ENCODE measurements at regions not wholly inside any gene's neighbourhood (a gene's known extent, or its start where the extent isn't known, plus 50 kb on each side); places are given as distances from the start of the nearest gene placed in this dataset.

DNA sequence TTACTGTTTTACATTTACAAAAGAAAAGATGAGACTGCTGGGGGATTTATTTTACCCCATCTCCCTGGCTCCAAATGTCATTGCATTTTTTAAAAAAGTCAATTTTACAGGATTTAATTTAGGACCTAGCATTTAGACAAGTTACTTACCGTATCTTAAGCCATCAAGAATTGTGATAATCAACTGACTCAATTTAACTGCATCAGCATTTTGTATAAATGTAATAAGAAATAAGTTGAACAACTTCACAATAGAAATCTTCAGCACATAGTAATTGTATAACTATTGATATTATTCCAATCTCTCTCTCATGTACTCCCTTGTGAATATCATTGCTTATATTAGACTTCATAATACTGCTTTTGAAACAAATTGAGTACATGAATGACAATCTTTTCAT, 907.5 kb upstream of the SLC10A2 start:
- no peak for DNase-seq

- no peak for DNase-seq
These were observed 903.4 kb upstream of the SLC10A2 start for GRCh38 chr13:103969520-103970050.

- DNase-seq, result no peak
These were observed 899.5 kb upstream of the SLC10A2 start for GRCh38 chr13:103965506-103966243.

DNA sequence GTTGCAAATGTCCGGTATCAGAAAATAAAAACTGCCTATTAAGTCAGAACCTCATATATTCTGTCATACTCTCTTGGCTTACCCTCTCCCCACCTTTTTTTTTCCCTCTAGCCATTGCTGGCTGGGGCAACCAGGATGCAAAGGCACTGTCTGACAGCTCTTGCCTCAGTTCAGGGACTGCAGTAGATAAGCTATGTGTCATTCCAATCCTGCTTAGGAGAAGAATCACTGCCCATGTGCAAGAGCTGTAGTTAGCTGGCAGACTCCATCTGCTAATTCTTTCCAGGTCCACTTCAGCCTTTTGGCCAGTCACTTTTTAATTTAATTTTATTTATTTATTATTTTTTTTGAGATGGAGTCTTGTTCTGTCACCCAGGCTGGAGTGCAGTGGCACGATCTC, 895.6 kb upstream of the SLC10A2 start:
- no peak for DNase-seq

DNA sequence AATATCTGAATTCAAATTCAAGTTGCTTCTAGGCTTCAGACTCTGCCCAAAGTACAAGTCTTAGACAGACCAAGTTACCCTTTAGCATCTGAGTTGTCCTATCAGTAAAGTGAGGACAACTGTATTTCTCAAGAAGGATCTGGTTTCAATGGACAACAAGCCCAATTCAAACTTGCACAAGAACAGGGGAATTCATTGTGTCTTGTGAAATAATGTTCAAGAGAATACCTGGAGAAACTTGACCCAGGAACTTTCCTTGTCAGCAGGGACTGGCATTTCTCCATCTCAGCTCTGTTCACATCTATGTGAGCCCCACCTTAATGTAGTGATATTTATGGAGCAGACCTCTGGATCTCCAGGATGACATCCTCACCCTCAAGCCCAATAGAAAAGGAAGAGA, 894.9 kb upstream of the SLC10A2 start:
- no peak for DNase-seq

- no peak for DNase-seq
These were observed 893.8 kb upstream of the SLC10A2 start for GRCh38 chr13:103960001-103960400.

- no peak for DNase-seq
These were observed 892.5 kb upstream of the SLC10A2 start for GRCh38 chr13:103958691-103959090.

- DNase-seq, result no peak
These were observed 891.7 kb upstream of the SLC10A2 start for GRCh38 chr13:103957939-103958338.

- no peak for DNase-seq
These were observed 887.6 kb upstream of the SLC10A2 start for GRCh38 chr13:103953859-103954258.

GRCh38 chr13:103952183-103952582, 886.0 kb upstream of the SLC10A2 start:
- no peak for DNase-seq

GRCh38 chr13:103948426-103948825, 882.2 kb upstream of the SLC10A2 start:
- DNase-seq, result no peak

DNA sequence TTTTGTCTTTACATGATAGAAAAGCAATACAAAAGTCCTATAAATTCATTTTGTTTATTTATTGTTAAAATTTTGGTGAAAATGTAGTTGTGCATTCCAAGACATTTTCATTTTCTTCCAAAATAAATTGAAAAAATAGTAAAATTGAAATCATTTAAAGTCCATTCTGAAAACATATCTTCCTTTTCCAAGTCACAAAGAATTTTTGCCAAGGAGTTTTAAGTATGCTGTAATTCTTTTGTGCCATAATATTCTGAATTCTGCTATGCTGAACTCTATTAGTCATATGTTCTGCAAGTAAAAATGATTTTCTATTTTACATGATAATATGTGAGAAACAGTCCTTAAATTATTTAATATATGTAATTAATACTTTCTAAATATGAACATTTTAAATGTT, 879.6 kb upstream of the SLC10A2 start:
- DNase-seq, result no peak

GRCh38 chr13:103941506-103942140, 875.4 kb upstream of the SLC10A2 start:
- DNase-seq, result no peak

GRCh38 chr13:103935117-103935516, 868.9 kb upstream of the SLC10A2 start:
- no peak for DNase-seq

GRCh38 chr13:103931885-103932284, 865.7 kb upstream of the SLC10A2 start:
- no peak for DNase-seq

- no peak for DNase-seq
These were observed 865.2 kb upstream of the SLC10A2 start for GRCh38 chr13:103931331-103931845.

DNA sequence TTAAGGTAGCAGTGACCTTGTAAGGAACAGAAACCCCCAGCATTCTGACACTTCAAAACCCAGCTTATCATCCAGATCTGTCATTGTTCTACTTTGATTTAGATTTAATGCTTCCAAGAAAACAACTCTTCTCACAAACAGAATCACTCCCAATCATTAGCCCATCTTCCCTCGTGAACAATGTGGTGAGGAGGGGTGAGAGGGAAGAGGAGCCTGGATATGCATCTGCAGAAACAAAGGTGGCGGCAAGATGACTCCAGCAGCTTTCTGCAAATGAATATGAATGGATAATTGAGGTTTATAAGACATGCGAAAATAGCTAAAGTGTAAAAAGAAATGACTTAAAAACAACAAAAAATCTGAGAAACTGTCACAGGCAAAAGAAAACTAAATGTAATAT, 859.9 kb upstream of the SLC10A2 start:
- DNase-seq, result no peak

DNA sequence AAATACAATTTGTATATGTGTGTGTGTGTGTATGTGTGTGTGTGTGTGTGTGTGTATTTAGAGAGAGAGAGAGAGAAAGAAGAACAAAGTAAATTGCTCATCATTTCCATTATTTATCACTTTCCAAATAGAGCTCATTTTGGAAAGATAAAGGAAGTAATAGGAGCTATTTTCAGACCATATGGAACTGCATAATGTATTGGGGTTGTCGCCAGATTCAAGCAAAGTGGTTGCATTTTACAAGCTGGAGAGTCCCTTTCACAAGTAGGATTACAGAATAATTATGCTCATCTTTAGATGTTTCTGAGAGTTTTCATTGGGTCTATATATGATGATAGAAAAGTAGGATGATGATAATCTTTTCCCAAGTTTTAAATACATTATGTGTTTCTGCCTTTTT, 842.7 kb upstream of the SLC10A2 start:
- DNase-seq, result no peak

- no peak for DNase-seq
These were observed 842.1 kb upstream of the SLC10A2 start for GRCh38 chr13:103908274-103908673.

GRCh38 chr13:103903790-103904189, 837.6 kb upstream of the SLC10A2 start:
- DNase-seq, result no peak

DNA sequence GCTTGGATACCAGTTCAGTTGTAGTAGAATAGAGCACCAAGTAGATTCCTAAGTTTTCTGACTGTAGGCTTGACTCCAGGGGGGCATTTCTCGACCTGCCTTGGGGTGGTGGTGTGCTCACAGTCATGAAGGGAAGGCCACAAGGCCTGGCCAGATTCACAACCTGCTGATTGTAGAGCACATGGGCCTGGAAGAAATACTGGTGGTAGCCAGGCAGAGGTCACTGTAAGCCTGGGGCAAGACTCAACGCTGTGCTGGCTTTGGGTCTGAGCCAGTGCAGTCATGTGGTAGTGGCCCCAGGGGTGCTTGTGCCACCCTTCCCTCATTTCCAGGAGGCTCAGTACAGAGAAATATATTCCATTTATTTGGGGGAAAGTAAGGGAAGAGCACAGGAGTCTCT, 832.3 kb upstream of the SLC10A2 start:
- no peak for DNase-seq

DNA sequence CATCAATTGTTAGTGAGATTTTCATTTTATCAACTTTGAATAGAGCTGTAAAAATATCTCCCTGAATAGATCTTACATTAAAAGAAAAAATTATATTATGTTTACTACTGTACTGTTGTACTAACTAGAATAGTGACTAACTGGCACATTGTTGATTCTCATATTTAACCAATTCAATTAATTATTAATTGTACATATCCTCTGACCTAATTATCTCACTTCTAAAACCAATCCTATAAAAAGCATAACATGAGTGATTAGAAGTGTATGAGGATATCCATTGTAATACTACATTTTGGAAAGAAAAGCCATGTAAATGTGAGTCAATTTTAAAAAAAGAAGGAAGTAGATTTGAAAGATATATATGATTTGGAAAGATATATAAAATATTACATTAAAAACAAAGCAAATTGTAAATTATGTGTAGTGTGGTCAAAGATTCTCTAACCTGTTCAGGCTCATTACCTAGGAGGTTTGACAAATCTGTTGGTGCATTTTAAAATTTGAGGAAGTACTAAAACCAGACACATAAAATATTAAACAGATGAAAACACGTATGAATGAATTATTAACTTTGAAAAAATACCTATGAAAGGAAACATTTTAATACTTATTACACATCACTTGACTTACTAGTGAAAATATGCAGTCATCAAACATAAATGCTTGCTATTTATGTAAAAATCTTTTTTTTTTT, 829.8 kb upstream of the SLC10A2 start:
- DNase-seq, result no peak

DNA sequence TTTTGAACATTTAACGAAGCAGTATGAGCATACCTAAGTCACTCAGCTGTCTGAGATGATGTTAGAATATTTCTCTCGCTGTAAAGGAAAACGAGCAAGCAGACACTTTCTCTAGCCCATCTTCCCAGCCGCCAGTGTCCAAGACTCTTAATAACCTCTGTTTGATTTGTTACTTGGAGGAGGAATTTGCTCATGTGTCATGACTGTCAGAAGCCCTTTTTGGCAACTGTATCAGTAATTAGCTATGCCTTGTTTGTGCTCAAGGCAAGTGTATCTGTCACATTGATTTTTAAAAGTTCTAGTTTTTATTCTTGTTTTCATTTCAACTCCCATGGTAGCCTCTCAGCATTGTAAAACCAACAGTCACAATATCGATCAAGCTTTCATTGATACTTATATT, 828.4 kb upstream of the SLC10A2 start:
- DNase-seq, result no peak

Data from NCI-H187 treated with DMSO at 0.1 percent for 48 hours (cell line).